CD4-positive, alpha-beta T cell (primary cell): ENCODE measurements at regions not wholly inside any gene's neighbourhood (a gene's known extent, or its start where the extent isn't known, plus 50 kb on each side); places are given as distances from the start of the nearest gene placed in this dataset.

ENCODE experiments used
- ATAC-seq: fragments of 200-7000 bp; cut with Tn5 transposase; one replicate; pipeline ENCODE4 v1.10.0; 2022; ENCODE audit warnings: mild to moderate bottlenecking; ENCODE audit not compliant: poor library complexity
- CTCF ChIA-PET: fragments of 350-600 bp; sonication (Branson Sonifier 250); formaldehyde crosslinking; loops from one replicate; lab custom pipeline; 2021; ENCODE audit warnings: antibody characterized with exemption, inconsistent platforms; lab: Charles Lee
- POLR2A ChIA-PET: fragments of 350-600 bp; sonication (Branson Sonifier 250); formaldehyde crosslinking; loops from one replicate; lab custom pipeline; 2021; ENCODE audit warnings: antibody characterized with exemption, inconsistent platforms; lab: Charles Lee
- DNase-seq, 14 experiments: peaks; one replicate each; pipeline ENCODE4 v3.0.0-alpha.2; 2013 to 2020; ENCODE audit warnings: mixed read lengths in 2 of 14
- H3K27ac ChIP-seq, 2 donors: one replicate each; pipeline versions ENCODE4 v1.5.1 to v1.7.0; 2013; ENCODE audit warnings: low read length in 2 of 2, low read depth in 1 of 2, mild to moderate bottlenecking in 1 of 2
- H3K27me3 ChIP-seq, 2 experiments: 1 replicate in 1 of 2; 2 replicates in 1 of 2; pipeline versions ENCODE4 v1.6.1 to v1.7.0; 2013; ENCODE audit warnings: low read length in 2 of 2, control low read depth in 1 of 2, mild to moderate bottlenecking in 1 of 2, moderate library complexity in 1 of 2; ENCODE audit not compliant: insufficient read depth in 2 of 2, control insufficient read depth in 1 of 2
- H3K36me3 ChIP-seq: one replicate; pipeline ENCODE4 v1.6.1; 2013; ENCODE audit warnings: low read length, control low read depth; ENCODE audit not compliant: insufficient read depth
- H3K4me1 ChIP-seq: one replicate; pipeline ENCODE4 v1.6.1; 2013; ENCODE audit warnings: low read length, control low read depth; ENCODE audit not compliant: insufficient read depth
- H3K4me3 ChIP-seq: one replicate; pipeline ENCODE4 v1.5.1; 2013; ENCODE audit warnings: mild to moderate bottlenecking, low read length, moderate library complexity
- H3K9me3 ChIP-seq, 2 experiments: 1 replicate in 1 of 2; 2 replicates in 1 of 2; pipeline versions ENCODE4 v1.6.1 to v1.7.0; 2013; ENCODE audit warnings: low read length in 2 of 2, mild to moderate bottlenecking in 2 of 2, control low read depth in 1 of 2, moderate library complexity in 1 of 2; ENCODE audit not compliant: control insufficient read depth in 1 of 2, insufficient read depth in 1 of 2
- H3K27ac Mint-ChIP-seq: one replicate; pipeline ENCODE4 v1.8.0; 2020; ENCODE audit warnings: mixed read lengths
- H3K27me3 Mint-ChIP-seq: one replicate; pipeline ENCODE4 v1.8.0; 2021; ENCODE audit warnings: mixed read lengths
- H3K36me3 Mint-ChIP-seq: one replicate; pipeline ENCODE4 v1.8.0; 2021; ENCODE audit warnings: low read depth, mixed read lengths
- H3K4me1 Mint-ChIP-seq: one replicate; pipeline ENCODE4 v1.8.0; 2021; ENCODE audit warnings: low read depth, mixed read lengths
- H3K4me3 Mint-ChIP-seq: one replicate; pipeline ENCODE4 v1.8.0; 2020; ENCODE audit warnings: mild to moderate bottlenecking, mixed read lengths
- H3K9me3 Mint-ChIP-seq: one replicate; pipeline ENCODE4 v1.8.0; 2020; ENCODE audit warnings: mixed read lengths
- intact Hi-C, 2 experiments: fragments of 100-400 bp; cut with DNase I in 1 of 2; cut with micrococcal nuclease in 1 of 2; formaldehyde crosslinking; loops; one replicate each; pipeline versions ENCODE4 v1.15.1 to v1.9.0; 2023 to 2025; cut with DNase I, micrococcal nuclease
- TF ChIP-seq, protein P1 (sequence below): fragments of 200-600 bp; IDR thresholded peaks from one replicate; pipeline ENCODE4 v1.8.0; 2022; ENCODE audit warnings: antibody characterized with exemption, mild to moderate bottlenecking

DNA sequence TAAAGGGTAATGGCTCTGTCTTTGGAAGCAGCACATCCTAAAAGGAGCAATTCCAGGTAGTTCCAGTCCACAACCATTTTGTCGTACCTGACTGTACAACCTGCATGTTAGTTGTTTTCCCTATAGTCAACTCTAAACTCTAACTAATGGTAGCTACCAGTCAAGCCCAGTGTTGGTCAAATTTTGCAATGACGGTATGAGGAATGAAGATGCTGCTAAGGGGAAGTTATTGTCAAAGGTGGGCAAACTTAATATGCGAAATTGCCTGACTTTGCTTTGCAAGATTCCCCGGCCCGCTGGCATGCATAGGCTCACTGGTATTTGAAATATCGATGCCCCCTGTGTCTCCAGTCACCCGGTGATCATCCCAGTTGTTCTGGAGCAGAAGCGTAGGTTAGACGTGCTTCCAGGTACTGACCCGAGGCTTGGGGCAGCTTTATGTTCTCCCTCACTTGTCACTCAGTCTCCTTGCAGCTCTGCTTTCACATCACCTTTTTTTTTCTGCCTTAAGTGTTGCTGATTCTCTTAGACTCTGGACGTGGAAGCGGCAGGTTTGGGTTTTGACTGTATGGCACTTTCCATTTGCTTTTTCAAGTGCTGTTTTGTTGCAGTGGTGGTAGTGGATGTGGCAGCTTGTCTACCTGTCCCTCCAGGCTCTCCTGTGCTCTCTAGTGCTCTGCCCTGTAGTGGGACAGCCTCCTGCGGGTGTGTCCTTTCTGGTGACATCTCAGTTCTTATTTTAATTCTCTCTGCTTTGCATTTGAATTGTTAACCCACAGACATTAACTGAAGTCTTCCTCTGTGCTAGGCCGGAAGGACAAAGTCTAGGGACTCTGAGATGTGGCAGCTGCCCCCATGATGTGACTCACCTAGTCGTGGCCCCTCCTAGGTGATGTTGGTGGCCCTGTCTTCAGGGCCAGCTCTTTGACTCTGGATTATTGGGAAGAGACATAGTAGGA lies 95.8 kb upstream of the UMPS start:
- Mint-ChIP-seq H3K4me3 (no peak overlapping the region), H3K27me3 (no peaks in the 10 kb centered on the region), H3K36me3 (no peaks in the 10 kb centered on the region), H3K9me3 (no peaks in the 10 kb centered on the region), H3K4me1 (peaks cover under 1% of the 10 kb centered on the region), H3K27ac (no peak overlapping the region)
- ChIA-PET CTCF (no interaction called here), POLR2A (no interaction called here)
- no peaks in the 10 kb centered on the region for H3K27me3 ChIP-seq
- H3K27ac ChIP-seq, result no peak overlapping the region
- TF ChIP-seq, protein P1, sequence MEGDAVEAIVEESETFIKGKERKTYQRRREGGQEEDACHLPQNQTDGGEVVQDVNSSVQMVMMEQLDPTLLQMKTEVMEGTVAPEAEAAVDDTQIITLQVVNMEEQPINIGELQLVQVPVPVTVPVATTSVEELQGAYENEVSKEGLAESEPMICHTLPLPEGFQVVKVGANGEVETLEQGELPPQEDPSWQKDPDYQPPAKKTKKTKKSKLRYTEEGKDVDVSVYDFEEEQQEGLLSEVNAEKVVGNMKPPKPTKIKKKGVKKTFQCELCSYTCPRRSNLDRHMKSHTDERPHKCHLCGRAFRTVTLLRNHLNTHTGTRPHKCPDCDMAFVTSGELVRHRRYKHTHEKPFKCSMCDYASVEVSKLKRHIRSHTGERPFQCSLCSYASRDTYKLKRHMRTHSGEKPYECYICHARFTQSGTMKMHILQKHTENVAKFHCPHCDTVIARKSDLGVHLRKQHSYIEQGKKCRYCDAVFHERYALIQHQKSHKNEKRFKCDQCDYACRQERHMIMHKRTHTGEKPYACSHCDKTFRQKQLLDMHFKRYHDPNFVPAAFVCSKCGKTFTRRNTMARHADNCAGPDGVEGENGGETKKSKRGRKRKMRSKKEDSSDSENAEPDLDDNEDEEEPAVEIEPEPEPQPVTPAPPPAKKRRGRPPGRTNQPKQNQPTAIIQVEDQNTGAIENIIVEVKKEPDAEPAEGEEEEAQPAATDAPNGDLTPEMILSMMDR, result no peak
- DNase-seq (no peak), ATAC-seq (no peak)
- no peak overlapping the region for H3K4me3 ChIP-seq
- H3K4me1 ChIP-seq, result no peaks in the 10 kb centered on the region
- no peaks in the 10 kb centered on the region for H3K36me3 ChIP-seq
- intact Hi-C loops, result no loop called here
- no peaks in the 10 kb centered on the region for H3K9me3 ChIP-seq

DNA sequence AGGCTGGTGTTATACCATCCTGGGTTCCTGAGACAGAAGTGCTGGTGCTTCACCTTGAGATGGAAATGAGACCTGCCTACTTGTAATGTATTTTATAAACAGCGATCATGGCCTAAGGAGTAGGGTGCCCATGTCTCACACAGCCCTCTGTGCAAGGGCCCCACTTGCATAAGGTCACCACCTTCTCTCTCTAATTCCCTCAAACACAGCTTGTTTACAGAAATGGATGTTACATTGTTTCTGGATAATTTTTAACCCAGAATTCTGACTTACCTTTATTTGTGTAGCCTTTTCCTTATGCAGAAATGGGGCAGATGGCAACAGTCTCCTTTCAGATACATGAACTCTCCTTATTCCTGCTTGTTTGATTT lies 95.1 kb upstream of the UMPS start:
- no peaks in the 10 kb centered on the region for H3K9me3 ChIP-seq
- H3K36me3 ChIP-seq, result no peaks in the 10 kb centered on the region
- Mint-ChIP-seq H3K9me3 (no peaks in the 10 kb centered on the region), H3K36me3 (no peaks in the 10 kb centered on the region), H3K4me1 (peaks cover 6% of the 10 kb centered on the region), H3K4me3 (no peak overlapping the region), H3K27me3 (no peaks in the 10 kb centered on the region), H3K27ac (no peak overlapping the region)
- DNase-seq (no peak), ATAC-seq (no peak)
- H3K27me3 ChIP-seq, result no peaks in the 10 kb centered on the region
- H3K4me3 ChIP-seq, result no peak overlapping the region
- H3K27ac ChIP-seq, result no peak overlapping the region
- intact Hi-C loops, result no loop called here
- ChIA-PET POLR2A (no interaction called here), CTCF (no interaction called here)
- H3K4me1 ChIP-seq, result no peaks in the 10 kb centered on the region
- TF ChIP-seq, protein P1, result no peak

DNA sequence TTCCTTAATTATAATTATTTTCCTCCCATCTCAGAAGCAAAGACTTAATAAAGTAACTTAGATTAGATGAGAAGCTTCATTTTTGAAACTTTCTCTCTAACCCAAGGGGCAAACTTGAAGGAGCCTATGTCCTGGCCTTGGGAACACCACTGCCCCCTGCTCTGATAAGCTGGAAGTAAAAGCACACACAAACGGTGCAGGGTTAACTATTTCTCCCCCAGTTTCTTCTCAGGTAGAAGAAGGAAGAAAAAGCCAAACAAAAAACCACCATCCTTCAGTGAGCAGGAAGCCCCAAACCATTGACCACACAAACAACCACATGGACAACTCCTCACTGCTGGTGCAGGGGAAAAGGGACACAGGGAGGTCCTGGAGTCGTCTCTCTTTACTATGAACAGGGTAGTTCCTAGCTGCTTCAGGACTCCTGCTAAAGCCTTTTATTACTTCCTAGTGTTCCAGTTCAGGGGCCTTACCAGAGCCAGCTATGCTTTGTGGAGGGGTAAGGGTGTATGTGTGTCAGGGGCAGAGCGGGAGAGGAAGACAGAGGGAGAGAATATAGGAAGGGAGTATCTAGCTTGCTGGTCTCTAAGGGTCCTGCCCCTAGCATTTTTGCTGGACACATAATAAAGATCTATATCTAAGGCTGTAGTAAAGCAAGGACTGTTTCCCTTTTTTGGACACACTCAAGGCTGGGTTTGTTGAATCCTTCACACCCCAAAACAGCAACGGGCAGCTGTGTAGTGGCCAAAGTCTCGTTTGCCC lies 94.0 kb upstream of the UMPS start:
- intact Hi-C loops, result no loop called here
- ChIA-PET POLR2A (no interaction called here), CTCF (interaction anchor here (1.1 kb wide), 1 partner anchor 10 kb away, joined by 3 read pairs; no protein-coding TSS in a partner anchor)
- no peak overlapping the region for H3K4me3 Mint-ChIP-seq
- no peaks in the 10 kb centered on the region for H3K36me3 Mint-ChIP-seq
- no peak overlapping the region for H3K27ac ChIP-seq
- no peaks in the 10 kb centered on the region for H3K36me3 ChIP-seq
- H3K4me3 ChIP-seq, result no peak overlapping the region
- no peaks in the 10 kb centered on the region for H3K4me1 ChIP-seq
- no peak overlapping the region for H3K27ac Mint-ChIP-seq
- TF ChIP-seq, protein P1, result no peak
- H3K27me3 ChIP-seq, result no peaks in the 10 kb centered on the region
- DNase-seq (no peak), ATAC-seq (no peak)
- no peaks in the 10 kb centered on the region for H3K9me3 Mint-ChIP-seq
- H3K27me3 Mint-ChIP-seq, result no peaks in the 10 kb centered on the region
- peaks cover 6% of the 10 kb centered on the region for H3K4me1 Mint-ChIP-seq
- no peaks in the 10 kb centered on the region for H3K9me3 ChIP-seq
